HG03520 (cell line): ENCODE measurements at regions not wholly inside any gene's neighbourhood (a gene's known extent, or its start where the extent isn't known, plus 50 kb on each side); places are given as distances from the start of the nearest gene placed in this dataset.
A peak's percentile ranks its signal among the peaks of the same experiment; 100 is the strongest.

Source experiments
- ATAC-seq: cut with Tn5 transposase; IDR thresholded peaks from one replicate; pipeline ENCODE4 v1.9.1; 2021; ENCODE audit warnings: mild to moderate bottlenecking, moderate library complexity; ENCODE audit not compliant: unreplicated experiment

DNA sequence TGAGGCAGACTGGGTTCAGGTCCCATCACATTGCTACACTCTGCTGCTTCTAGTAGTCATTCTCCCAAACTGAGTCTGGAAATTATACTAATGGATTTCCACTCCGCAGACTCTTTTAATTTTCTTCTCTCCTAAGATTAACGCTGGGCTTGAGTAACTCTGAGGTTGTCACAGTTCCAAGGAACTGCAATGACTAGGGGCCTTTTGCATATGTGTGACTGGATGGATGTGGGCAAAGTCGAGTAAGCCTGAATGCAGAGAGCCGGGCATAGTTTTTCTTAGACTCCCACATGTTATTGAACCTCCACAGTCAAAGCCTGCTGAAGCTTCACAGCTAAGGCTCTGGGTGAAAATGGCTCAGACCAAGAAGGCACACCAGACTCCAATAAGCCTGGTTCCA is 160.9 kb upstream of the PROX1 start:
- no peak for ATAC-seq

DNA sequence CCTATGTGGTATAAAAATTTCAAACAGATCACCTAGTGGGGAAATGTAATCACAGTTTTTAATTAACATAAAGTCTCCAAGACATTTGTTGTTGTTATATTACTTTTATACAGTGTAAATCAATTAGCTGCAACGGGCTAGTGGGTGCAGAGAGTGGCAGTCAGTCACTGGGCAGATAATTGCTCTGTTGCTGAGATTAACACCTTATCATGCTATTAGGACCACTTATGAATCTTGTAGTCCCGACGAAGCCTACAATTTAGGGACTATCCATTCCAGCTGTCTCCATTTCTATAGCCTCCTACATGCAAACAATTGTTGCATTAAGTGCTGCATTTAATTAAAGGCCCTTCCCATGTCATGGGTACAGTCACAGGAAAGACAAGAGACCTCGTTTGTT is 158.9 kb upstream of the PROX1 start:
- no peak for ATAC-seq

DNA sequence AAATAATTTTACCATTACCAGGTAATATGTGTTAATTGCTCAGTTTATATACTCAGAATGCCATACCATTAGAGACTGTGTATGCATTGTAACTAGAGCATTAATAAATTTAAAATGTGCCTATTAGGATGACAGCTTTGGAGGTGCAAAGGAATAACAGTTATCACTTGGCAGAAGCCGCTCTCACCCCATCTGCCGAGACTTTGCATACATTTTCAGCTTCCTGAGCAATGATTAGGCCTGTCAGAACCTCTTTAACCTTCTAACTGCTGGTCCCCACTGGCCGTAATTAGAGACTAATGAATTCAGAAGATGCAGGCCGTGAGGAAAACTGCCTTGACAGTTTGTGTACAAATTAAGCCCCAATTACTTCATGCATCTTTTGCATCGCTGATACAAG is 158.0 kb upstream of the PROX1 start:
- no peak for ATAC-seq

DNA sequence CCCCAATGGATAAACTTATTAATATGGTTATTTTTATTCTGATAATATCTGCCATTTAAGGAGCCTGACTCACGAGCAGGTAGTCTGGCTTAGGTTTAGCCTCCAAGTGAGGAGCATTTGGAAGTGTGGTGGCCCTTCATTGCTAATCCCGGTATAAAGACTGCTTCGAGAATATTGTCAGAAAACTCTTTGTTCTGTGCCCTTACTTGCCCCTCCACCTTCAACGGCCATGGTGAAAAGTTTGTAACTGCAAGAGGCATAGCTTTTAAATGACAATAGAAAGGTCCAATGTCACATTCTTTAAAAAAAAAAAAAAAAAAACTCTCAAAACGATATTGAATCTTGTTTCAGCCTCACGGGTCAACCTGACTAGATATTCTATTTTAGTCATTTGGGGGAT is 157.4 kb upstream of the PROX1 start:
- no peak for ATAC-seq

DNA sequence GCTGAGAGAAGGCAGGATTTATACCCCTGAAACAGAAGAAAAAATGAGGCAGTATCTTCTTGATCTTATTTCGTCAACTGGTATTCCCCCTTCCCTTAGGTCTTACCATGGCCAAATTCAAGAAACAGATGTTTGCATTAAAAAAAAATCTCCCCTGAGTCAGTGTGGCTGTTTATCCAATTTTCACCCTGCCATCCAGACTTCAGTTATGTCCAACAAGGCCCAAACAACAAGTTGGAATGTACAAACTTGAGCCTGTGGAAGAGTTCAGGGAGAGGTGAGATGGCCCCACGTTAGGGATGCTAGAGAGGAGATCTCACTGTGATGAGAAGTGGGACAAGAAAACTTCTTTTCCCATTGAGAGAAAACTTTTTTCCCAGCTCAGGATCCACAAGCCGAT is 147.2 kb upstream of the PROX1 start:
- no peak for ATAC-seq

DNA sequence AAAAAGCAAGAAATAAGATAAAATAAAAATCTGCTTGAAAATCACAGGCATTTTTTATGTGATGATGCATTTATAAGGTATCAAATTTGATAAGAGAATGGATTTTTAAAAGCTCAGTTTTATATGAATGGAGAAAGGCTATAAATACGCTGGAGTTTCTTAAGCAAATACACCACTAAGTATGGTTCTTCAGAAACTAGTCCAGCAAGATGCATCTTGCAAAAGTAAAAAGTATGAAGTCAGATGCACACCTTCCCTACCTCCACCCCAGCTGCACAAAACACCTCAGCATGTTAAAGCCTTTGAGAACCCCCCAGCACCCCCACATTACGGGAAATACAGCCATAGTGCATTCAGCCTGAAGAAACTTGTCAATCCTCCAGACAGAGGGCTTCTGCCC is 143.1 kb upstream of the PROX1 start:
- ATAC-seq, result no peak

DNA sequence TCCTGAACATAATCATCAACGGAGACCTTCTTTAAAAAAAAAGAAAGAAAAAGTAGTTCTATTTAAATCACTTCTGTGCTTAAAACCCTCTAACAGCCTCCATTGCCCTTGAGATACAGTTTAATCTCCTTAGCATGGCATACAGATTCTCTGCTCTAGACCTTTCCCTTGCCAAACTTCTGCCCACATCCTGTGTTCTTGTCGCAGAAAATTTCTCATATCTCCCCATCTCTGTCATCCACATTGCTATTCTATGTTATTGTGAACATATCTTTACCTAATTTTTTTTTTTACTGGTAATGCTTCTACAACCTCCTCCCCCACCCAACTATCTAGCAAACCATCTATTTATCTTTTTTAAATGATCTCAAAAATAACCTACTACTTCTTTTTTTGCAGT is 135.7 kb upstream of the PROX1 start:
- no peak for ATAC-seq

DNA sequence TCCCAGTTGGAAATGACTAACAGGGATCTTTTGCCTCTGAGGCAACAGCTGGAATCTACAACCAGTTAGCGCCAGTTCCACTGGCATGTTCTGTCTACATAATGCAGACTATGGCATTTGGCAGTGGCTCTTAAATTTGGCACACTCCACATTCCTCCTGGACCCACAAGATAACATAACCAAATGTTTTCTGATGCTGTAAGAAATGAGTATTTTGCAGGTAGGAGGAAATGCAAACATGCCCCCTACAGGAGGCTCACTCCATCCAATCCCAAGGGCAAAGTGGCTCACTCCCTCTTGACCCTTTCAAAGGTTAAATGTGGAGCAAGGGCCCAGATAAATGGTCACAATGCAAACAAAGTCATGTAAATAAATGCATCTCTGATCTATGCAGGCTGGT is 129.2 kb upstream of the PROX1 start:
- no peak for ATAC-seq

DNA sequence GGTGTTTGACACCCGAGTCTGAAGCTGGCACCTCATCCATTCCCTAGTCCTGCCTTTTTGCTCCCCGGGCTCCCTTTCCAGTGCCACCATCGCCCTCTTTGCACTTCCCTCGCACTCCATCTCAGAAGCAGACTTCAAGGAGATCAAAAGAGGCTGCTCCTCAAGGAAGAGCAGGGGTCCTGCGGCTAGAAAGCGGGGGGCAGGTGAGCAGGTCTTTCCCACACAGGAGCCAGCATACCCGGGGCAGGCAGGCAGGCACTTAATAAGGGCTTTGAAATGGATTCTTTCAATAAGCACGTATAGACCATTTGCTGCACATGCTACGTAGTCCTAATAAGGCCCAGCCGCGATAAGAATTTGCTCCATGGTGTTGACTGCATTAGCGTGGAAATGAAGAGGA is 125.9 kb upstream of the PROX1 start:
- ATAC-seq, result no peak

DNA sequence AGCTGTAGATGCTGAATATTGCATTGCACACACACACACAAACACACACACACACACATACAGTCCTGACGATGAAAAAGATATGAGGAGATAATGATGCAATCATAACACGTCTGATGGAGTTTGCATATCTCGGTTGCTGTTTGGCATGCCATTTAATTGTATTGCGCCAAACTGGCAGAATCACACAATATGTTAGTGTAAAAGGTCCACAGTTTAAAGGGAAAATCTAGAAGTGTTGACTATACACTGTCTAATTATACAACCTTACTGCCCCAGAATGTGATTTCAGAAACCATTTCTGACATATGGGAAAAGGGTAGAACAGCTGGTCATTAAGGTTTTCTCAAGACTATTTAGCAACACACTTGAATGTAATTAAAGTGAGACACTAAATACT is 123.7 kb upstream of the PROX1 start:
- ATAC-seq, result no peak

DNA sequence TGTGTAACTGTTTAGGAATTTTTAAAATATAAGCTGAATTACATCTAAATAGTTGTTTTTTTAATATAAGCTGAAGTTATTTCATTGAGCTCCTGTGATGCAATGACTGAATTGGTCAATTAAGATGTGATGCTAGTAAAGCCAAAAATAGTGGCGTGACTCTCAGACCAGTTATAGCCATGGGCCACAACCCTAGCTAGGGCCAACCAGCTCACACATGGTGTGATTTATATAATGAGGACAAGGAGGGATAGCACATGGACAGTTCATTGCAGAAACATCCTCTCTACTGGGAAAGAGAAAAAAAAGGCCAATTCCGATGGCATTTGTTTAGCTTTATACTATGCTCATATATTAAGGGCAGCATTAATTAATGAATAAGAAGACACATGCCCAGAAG is 119.3 kb upstream of the PROX1 start:
- no peak for ATAC-seq

DNA sequence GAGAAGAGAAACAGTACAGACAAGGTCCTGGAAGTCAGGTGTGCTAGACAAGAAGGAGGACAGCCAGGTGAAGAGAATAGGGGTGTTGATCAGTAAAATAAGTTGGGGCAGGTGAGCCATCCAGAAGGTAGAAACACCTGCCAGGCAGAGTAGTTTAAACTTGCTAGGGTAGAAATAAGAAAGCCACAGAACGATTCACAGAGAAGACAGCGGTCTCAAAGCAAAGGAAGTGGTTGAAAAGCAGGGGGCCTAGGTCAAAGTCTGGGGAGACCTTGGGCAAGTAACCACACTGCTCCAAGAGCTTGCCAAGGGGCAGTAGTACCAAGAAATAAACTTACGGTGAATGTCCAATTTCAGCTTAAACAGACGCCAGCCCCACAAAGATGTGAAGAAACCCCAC is 116.6 kb upstream of the PROX1 start:
- ATAC-seq, result no peak

DNA sequence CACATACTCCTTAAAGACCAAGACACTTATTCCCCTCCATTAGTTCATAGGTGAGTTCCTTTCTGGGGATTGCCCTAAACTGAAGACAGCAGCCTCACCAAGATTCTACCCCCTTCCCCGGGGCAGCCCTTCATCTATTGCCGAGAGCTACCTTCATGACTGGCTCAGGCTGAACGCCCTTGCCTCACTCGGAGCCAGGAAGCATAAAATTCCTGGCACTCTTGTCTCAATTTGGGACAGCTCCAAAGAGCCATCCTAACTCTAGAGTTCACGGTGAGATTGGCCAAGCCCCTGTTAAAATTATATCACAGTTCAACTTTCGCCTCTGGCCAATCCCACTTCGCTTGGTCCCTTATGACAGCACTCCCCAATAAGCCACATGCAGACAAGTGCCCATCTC is 113.0 kb upstream of the PROX1 start:
- no peak for ATAC-seq

DNA sequence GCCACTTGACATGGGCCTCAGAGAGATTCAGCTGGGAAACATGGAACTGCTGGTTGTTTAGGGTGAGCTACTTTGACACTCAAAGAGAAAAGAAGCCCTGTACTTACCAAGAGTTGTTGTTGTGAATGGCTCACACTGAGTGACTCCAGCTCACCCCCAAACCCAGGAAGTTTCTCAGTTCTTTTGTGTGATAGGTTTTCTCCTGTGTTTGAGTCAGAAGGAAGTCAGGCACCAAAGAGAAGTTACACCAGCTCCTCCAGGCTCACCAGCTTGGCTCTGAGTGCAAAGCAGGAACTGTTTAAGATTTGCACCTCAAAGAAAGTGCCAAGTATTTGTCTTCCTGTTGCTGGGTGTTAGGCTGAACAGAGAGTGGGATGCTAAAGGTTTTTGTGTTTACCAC is 111.2 kb upstream of the PROX1 start:
- no peak for ATAC-seq

DNA sequence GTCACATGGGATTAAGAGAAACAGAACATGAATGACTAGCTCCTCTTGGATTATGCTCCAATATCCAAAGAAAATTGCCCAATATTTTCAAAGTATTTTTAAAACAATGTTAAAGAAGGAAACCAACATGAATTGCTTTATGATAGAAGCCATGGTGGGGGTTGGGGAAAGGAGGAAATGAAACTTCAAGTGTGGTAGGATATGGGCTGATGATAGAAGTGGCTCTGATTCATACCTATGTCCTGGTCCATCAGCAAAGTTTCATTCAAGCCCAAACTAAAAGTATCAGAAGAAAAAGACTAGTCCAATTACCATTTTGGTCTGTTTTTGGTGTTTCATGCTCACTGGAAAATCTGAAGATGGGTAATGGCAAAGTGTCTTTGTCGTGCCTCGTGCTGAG is 104.2 kb upstream of the PROX1 start:
- peak; percentile 51 for ATAC-seq

DNA sequence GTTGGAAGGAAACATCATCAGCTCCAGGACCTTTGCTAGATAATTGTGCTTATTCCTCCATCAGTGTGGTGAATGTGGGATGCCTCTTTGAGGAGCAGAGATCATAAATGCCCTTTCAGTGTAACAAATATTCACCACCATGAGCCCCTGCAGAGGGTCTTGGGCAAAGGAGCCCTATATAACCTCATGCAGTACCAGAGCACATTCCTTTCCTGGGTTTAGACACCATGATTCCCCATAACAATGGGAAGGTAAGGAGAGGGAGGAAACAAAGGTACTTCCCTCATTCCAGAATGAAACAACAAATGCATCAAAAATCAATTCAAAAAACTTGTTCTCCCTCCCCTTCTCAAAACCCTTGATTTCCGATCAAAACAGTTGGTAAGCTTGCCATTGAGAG is 103.4 kb upstream of the PROX1 start:
- no peak for ATAC-seq

DNA sequence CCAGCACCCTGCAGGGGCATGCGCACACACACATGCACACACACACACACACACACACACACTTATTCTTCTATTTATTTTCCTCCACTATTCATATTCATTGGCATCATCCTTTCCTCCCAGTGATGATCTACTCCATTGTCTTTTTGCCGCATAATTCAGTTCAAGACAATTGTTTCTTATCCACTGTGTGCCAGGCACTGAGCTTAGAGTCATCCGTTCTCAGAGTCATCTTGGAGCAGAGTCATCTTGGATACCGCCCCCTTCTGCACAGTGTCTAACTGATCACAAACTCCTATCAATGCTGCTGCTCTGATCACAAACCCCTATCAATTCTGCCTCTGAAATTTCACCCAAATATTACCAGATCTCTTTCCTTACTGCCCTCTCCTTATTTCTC is 102.8 kb upstream of the PROX1 start:
- ATAC-seq, result no peak

DNA sequence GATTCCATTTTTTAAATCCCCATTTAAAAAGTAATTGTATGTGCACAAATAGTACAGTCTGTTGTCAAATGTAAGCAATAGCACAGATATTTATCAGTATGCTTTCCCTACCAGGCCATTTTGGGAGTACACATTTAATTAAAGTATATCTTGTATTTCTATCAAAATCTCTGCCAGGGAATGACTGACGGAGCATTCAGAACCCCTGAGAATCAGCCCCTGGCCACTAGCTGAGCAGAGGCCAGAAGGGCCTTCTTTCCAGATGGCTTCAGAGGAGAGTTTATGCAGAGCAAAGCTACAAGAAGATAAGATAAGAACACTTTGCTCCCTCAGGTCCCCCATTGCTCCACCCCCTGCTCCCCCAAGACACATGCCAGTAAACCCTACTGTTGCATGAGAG is 99.9 kb upstream of the PROX1 start:
- no peak for ATAC-seq

DNA sequence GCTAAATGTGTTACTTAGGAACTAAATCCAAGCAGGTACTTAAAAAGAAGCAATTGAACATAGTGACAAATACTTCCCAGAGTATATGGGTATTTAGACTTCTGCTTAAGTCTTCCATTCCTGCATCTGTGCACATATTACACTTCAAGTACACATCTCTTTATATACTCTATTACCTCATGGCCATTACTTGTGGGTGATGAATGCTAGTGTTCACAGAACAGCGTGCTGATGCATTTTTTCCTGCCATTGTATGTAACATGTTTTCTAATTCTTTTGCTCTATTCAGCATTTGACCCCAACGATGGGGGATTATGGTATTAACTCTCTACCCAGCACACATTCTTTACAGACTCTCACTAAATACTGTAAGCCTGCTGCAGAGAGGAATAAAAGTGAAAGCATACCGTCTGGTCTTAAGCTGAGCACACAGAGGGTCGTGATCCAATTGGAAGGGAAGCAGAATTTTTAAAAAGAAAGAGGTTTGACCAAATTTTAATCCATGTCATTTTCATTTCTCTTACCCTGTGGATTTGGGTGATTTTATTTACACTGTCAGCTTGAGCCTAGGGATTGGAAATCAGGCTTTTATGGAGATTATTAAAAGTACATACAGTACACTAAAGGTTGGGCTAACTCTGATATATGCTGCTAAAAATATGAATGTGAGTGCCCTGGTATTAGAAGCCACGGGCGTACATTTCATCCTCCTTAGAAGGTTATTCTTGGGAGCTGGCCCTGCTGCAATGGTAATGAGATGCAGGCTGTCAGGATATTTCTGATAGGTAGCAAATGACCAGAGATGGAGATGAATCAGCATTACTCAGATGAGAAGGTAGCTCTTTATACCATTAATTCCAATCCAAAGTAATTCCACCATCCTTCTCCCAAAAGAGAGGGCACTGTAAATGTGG is 95.5 kb upstream of the PROX1 start:
- ATAC-seq, result no peak

DNA sequence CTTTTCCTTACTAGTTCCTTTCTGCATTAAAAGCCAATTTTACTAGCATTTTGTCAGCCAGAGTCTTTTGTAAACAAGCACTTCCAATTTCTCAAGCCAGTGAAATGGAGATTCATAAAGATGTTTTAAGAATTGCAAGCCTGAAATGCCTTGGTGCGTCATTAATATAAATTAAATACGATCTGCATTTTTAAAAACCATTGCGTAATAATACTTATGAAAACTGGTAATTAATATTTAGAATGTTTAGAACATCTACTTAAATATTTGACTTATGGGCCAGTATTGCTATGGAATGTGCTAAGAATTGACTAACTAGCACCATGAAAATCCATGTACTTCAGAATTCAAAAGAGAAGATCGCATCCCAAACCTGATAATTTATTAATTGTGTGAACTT is 89.1 kb upstream of the PROX1 start:
- no peak for ATAC-seq

DNA sequence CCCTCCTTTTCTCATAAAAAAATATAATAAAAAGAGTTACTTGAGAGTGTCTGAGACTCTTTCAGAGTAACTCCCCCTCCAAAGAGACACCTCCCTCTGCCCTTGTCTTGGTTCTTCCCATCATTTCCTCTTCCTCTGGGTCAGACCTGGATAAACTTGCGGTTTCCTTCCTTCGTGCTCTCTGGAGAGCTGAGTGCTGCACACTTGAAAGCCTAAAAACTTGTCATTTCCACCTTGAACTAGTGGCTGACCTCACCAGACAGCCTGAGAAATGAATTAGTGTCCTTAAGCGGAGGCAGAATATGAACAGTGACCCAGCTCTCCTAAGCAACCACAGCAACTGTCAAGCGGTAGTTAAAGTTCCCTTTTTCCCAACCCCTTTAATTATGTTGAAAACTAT is 88.4 kb upstream of the PROX1 start:
- ATAC-seq, result no peak

DNA sequence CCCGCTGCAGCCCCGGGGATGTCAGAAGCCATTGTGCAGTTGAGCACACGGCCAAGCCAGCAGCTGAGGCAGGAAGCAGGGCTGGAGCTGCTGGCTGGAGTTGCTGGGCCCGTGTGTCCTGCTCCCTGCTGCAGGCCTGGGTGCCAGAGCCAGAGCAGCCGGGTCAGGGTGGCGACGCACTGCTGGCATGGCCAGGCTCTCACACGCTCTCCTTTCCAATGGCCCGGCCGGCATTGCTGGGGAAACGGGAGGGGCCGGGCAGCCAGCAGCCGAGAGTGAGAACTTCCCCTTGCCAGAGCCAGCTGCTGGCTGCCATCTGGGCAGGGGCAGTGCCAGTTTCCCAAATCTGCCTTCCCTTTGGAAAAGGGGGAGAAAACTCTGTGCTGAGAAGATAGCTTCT is 82.4 kb upstream of the PROX1 start:
- ATAC-seq, result no peak

DNA sequence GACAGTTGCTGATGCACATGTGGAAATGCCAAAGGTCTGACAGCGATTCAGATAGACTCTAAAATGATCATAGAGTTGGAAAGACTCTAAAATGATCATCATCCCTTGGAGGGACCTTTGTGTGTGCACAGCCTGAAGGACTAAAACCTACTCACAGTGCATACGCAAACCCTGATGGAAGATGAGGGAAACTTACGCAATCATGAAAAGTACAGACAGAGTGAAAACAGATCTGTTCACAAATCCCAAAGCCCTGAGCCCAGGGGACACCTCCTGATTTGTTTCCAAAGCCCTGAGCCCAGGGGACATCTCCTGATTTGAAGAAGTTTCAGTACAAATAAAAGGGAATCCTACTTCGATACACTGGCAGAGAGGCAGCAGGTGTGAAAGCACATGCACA is 79.3 kb upstream of the PROX1 start:
- no peak for ATAC-seq
